ENCODE measurements at regions not wholly inside any gene's neighbourhood (a gene's known extent, or its start where the extent isn't known, plus 50 kb on each side); places are given as distances from the start of the nearest gene placed in this dataset.

DNA sequence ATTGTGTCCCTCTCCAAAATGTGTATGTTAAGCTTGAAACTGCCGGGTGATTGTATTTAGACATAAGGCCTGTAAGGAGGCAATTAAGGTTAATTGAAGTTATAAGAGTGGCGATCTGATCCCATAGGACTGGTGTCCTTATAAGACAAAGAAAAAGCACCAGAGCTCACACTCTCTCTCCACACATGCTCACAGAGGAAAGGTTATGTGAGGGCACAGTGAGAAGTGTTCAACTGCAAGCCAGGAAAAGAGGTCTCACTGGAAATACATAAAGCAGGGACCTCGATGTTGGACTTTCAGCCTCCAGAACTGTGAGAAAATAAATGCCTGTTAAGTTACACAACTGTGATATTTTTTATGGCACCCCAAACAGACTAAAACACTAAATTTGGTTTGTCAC is 1233.8 kb upstream of the CNTN5 start:
- TF ChIP-seq, protein P1, sequence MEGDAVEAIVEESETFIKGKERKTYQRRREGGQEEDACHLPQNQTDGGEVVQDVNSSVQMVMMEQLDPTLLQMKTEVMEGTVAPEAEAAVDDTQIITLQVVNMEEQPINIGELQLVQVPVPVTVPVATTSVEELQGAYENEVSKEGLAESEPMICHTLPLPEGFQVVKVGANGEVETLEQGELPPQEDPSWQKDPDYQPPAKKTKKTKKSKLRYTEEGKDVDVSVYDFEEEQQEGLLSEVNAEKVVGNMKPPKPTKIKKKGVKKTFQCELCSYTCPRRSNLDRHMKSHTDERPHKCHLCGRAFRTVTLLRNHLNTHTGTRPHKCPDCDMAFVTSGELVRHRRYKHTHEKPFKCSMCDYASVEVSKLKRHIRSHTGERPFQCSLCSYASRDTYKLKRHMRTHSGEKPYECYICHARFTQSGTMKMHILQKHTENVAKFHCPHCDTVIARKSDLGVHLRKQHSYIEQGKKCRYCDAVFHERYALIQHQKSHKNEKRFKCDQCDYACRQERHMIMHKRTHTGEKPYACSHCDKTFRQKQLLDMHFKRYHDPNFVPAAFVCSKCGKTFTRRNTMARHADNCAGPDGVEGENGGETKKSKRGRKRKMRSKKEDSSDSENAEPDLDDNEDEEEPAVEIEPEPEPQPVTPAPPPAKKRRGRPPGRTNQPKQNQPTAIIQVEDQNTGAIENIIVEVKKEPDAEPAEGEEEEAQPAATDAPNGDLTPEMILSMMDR (IDR thresholded peaks at IDR 0.05; ENCODE audit: low read depth, low read length) = no peak
- TF ChIP-seq EZH2phosphoT487 (IDR thresholded peaks at IDR 0.05; ENCODE audit: low read depth) = no peak

Data from OCI-LY3 (cell line).